Ascending aorta (tissue), 2 donors: ENCODE measurements at regions not wholly inside any gene's neighbourhood (a gene's known extent, or its start where the extent isn't known, plus 50 kb on each side); places are given as distances from the start of the nearest gene placed in this dataset.

ENCODE experiments used
- DNase-seq, 2 donors: peaks; one replicate each; pipeline ENCODE4 v3.0.0-alpha.2; 2019; ENCODE audit warnings: low spot score in 2 of 2
- H3K27ac ChIP-seq, 2 donors: fragments of 200-600 bp; sonication (generic); one replicate each; pipeline ENCODE4 v1.5.1; 2016 to 2017; ENCODE audit warnings: mild to moderate bottlenecking in 1 of 2
- H3K27me3 ChIP-seq: fragments of 200-600 bp; sonication (generic); one replicate; pipeline ENCODE4 v1.5.1; 2017
- H3K36me3 ChIP-seq, 2 donors: fragments of 200-600 bp; sonication (generic); one replicate each; pipeline ENCODE4 v1.5.1; 2016
- H3K4me1 ChIP-seq, 2 donors: fragments of 200-600 bp; sonication (generic); one replicate each; pipeline ENCODE4 v1.5.1; 2016 to 2017; ENCODE audit warnings: mild to moderate bottlenecking in 1 of 2
- H3K4me3 ChIP-seq, 2 donors: fragments of 200-600 bp; sonication (generic); one replicate each; pipeline ENCODE4 v1.5.1; 2016 to 2017; ENCODE audit warnings: mild to moderate bottlenecking in 1 of 2
- H3K9me3 ChIP-seq, 2 donors: fragments of 200-600 bp; sonication (generic); one replicate each; pipeline ENCODE4 v1.5.1; 2016
- intact Hi-C: fragments of 100-400 bp; cut with DNase I; formaldehyde crosslinking; loops from one replicate; pipeline ENCODE4 v1.15.1; 2023
- TF ChIP-seq, protein P1 (sequence below), 3 experiments: fragments of 200-600 bp in 2 of 3; fragments of 450-650 bp in 1 of 3; sonication (generic) in 2 of 3; IDR thresholded peaks; one replicate each; pipeline ENCODE4 v1.5.1; 2016 to 2019; ENCODE audit warnings: antibody characterized with exemption in 3 of 3, mild to moderate bottlenecking in 1 of 3, moderate library complexity in 1 of 3

DNA sequence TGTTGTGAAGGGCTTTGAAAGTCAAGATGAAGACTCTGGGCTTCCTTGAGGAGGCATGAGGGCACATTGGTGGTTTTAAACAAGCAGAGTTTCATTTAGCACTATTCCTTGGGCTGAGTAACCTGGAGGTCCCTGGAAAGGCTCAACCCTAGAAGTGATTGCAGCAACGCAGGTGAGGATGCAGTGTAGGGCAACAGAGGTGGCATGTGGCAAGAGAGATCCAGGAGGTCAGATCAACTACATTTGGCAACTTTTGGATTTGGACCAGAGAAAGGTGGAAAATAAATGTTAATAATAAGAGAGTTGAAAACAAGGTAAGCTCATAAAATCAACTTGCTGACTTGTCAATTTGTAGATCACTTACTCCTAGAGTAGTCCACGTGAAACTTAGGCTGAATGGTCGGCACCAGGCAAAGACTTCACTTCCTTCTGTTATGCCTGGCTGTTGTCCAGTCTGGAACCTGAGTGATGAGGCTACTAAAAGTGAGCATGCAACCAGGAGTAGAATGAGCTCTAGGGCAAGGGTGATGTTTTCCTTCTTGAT lies 414.6 kb upstream of the ZMIZ1 start:
- Histone ChIP-seq H3K4me3 (no peak overlapping the region), H3K27ac (no peak overlapping the region), H3K4me1 (no peaks in the 10 kb centered on the region), H3K27me3 (no peaks in the 10 kb centered on the region), H3K9me3 (no peaks in the 10 kb centered on the region), H3K36me3 (no peaks in the 10 kb centered on the region)
- TF ChIP-seq, protein P1, sequence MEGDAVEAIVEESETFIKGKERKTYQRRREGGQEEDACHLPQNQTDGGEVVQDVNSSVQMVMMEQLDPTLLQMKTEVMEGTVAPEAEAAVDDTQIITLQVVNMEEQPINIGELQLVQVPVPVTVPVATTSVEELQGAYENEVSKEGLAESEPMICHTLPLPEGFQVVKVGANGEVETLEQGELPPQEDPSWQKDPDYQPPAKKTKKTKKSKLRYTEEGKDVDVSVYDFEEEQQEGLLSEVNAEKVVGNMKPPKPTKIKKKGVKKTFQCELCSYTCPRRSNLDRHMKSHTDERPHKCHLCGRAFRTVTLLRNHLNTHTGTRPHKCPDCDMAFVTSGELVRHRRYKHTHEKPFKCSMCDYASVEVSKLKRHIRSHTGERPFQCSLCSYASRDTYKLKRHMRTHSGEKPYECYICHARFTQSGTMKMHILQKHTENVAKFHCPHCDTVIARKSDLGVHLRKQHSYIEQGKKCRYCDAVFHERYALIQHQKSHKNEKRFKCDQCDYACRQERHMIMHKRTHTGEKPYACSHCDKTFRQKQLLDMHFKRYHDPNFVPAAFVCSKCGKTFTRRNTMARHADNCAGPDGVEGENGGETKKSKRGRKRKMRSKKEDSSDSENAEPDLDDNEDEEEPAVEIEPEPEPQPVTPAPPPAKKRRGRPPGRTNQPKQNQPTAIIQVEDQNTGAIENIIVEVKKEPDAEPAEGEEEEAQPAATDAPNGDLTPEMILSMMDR (IDR thresholded peaks at IDR 0.05), result no peak
- DNase-seq, result no peak
- intact Hi-C loops, result no loop called here

DNA sequence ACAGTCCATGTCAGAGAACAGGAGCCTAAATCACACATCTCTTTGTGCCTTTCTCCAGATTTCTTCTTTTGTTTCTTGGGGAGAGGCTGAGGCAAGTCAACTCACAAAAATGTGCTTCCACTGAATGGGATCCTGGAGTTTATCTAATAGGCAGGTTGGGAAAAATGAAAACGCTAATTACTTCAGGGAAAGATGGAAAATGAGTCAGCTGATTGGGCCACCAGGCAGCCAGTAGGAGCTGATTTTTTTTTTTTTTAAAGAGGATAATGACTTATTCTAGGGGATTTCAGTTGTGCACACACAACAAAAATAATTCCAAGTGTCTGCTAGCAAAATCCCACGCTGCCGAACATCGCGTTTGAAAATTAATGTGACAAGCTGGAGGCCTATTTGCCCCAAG lies 412.8 kb upstream of the ZMIZ1 start:
- no peak for DNase-seq
- H3K9me3 ChIP-seq, result no peaks in the 10 kb centered on the region
- TF ChIP-seq, protein P1 (IDR thresholded peaks at IDR 0.05), result no peak
- H3K4me1 ChIP-seq, result no peaks in the 10 kb centered on the region
- intact Hi-C loops, result loop anchor here (5.0 kb wide), 3 partner anchors 354 to 609 kb away; no protein-coding TSS in a partner anchor
- H3K4me3 ChIP-seq, result no peak overlapping the region
- no peak overlapping the region for H3K27ac ChIP-seq
- no peaks in the 10 kb centered on the region for H3K36me3 ChIP-seq
- H3K27me3 ChIP-seq, result no peaks in the 10 kb centered on the region

DNA sequence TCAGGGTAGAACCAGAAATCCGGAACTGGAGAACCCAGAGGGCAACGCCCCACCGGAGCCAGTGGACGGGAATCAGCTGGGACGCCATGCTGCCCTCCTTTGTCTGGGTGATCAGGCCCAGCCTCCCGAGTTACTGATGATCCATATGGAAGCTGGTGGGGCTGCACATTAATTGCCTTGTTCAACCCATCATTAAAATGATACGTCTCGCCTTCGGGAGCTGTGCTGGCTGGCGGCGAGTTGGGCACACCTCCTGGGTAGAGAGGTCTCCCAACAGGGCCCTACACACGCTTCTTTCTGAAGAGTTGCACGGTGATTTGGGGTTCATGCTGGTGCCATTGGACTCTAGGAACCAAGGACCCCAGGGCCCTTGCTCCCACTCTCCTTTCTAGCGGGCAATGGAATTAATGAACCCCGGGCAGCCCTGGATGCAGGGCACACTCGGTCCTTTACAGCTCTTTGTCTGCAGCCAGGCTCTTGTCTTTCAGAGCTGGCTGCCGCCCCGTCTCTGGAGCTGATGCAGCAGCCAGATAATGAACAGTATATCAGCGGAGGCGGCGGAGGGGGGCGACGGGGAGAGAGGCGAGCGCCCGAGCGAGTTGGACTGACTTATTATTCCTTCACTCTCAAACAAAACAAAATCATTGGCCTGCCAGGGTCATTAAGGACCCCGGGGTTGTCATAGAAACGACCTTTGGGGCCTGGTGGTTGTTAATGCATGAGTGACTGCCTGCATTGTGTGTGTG lies 412.2 kb upstream of the ZMIZ1 start:
- H3K36me3 ChIP-seq, result no peaks in the 10 kb centered on the region
- no peak for DNase-seq
- H3K4me3 ChIP-seq, result no peak overlapping the region
- H3K9me3 ChIP-seq, result no peaks in the 10 kb centered on the region
- no peaks in the 10 kb centered on the region for H3K27me3 ChIP-seq
- TF ChIP-seq, protein P1 (IDR thresholded peaks at IDR 0.05), result no peak
- no peaks in the 10 kb centered on the region for H3K4me1 ChIP-seq
- intact Hi-C loops, result loop anchor here (5.0 kb wide), 3 partner anchors 354 to 609 kb away; no protein-coding TSS in a partner anchor
- H3K27ac ChIP-seq, result no peak overlapping the region

DNA sequence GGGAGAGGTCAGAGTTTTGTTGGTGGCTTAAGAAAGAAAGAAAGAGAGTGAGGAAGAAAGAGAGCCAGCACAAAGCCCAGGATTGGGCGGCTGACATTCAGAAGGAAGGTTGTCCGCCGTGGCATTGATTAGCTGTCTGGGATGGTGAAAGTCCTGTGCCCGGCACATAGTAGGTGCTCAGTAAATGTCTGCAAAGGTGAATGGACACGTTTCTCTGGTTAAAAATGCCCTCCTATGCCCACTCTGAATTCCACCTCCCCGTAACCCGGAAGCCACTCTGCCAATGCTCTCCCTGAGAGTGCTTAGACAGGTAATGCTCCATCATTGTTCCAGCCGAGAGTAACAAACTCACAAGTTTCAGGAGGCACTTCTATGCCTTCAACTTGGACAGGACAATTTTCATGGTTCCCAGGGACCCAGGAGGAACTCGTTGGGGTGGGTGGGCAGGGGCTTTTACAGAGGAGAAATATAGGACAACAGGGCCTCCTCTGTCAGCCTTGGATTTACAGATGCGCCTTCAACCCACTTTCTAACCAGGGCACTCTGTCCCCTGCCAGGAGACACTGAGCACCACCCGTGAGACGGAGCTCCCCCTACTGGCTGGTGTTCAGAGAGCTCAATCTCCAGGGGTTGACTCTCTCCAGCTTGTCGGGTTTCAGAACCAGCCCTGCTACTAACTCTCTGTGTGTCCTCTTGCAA lies 411.5 kb upstream of the ZMIZ1 start:
- Histone ChIP-seq H3K27me3 (no peaks in the 10 kb centered on the region), H3K27ac (no peak overlapping the region), H3K36me3 (no peaks in the 10 kb centered on the region), H3K4me3 (no peak overlapping the region), H3K9me3 (no peaks in the 10 kb centered on the region), H3K4me1 (no peaks in the 10 kb centered on the region)
- DNase-seq, result peak in 1 of 2 donors; percentile 83
- intact Hi-C loops, result loop anchor here (5.0 kb wide), 3 partner anchors 355 to 610 kb away; no protein-coding TSS in a partner anchor
- TF ChIP-seq, protein P1 (IDR thresholded peaks at IDR 0.05), result peak; percentile 50 to 66 (median 53)

DNA sequence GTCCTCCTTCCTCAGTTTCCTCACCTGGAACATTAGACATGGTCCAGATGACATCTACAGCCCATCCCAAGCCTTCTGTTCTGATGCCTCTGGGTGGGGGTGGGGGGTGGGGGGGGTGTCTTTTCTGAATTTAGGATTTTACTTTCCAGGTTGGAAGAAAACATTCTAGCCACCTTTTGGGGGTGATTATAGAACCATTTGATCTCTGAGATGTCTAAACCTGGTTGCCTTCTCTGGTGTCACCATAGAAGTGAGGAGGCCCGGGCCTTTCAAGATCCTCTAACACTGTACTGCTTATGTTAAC lies 411.0 kb upstream of the ZMIZ1 start:
- H3K27me3 ChIP-seq, result no peaks in the 10 kb centered on the region
- no peaks in the 10 kb centered on the region for H3K4me1 ChIP-seq
- TF ChIP-seq, protein P1 (IDR thresholded peaks at IDR 0.05), result no peak
- H3K27ac ChIP-seq, result no peak overlapping the region
- no peaks in the 10 kb centered on the region for H3K36me3 ChIP-seq
- DNase-seq, result no peak
- H3K9me3 ChIP-seq, result no peaks in the 10 kb centered on the region
- H3K4me3 ChIP-seq, result no peak overlapping the region
- intact Hi-C loops, result loop anchor here (5.0 kb wide), 3 partner anchors 356 to 611 kb away; no protein-coding TSS in a partner anchor
